Right cardiac atrium (tissue), 5 donors: ENCODE measurements at regions not wholly inside any gene's neighbourhood (a gene's known extent, or its start where the extent isn't known, plus 50 kb on each side); places are given as distances from the start of the nearest gene placed in this dataset.

ENCODE experiments used
- ATAC-seq, 2 donors: fragments of 200-7000 bp; cut with Tn5 transposase; one replicate each; pipeline versions ENCODE4 v1.8.0 to v1.9.1; 2020; ENCODE audit warnings: moderate library complexity in 2 of 2, mild to moderate bottlenecking in 1 of 2
- DNase-seq, 3 donors: peaks; one replicate each; pipeline ENCODE4 v3.0.0-alpha.2; 2020
- H3K27ac ChIP-seq: one replicate; pipeline ENCODE4 v1.5.1; 2013; ENCODE audit warnings: mild to moderate bottlenecking, low read length, control low read depth, moderate library complexity
- H3K27me3 ChIP-seq: one replicate; pipeline ENCODE4 v1.6.1; 2013; ENCODE audit not compliant: control insufficient read depth, insufficient read depth
- H3K4me1 ChIP-seq: one replicate; pipeline ENCODE4 v1.6.1; 2013; ENCODE audit warnings: low read length; ENCODE audit not compliant: control insufficient read depth, insufficient read depth
- H3K4me3 ChIP-seq: one replicate; pipeline ENCODE4 v1.5.1; 2013; ENCODE audit warnings: low read length, control low read depth
- H3K9me3 ChIP-seq: one replicate; pipeline ENCODE4 v1.6.1; 2013; ENCODE audit warnings: low read length; ENCODE audit not compliant: control insufficient read depth
- WGBS: extraction: QIAGEN DNeasy Blood & Tissue Kit; methylation state at CpG from one replicate; pipeline ENCODE4 v1.1.7; 2013; 5-methylcytosine and 5-hydroxymethylcytosine counted together
- intact Hi-C, 4 donors: fragments of 100-400 bp; cut with DNase I; formaldehyde crosslinking; loops; one replicate each; pipeline versions ENCODE4 v1.11.0 to v1.14.0; 2022 to 2023
- donor health status: healthy with polysubstance abuse.
- donor health status: DM: no; HTN: yes; CAD: no.
- donor health status: DM: no; HTN: no; CAD: no.
- donor health status: DM: no; HTN: yes; CAD: no; lungs with severe emphysema.
- donor health status: DM: yes; HTN: yes; CAD: no.

DNA sequence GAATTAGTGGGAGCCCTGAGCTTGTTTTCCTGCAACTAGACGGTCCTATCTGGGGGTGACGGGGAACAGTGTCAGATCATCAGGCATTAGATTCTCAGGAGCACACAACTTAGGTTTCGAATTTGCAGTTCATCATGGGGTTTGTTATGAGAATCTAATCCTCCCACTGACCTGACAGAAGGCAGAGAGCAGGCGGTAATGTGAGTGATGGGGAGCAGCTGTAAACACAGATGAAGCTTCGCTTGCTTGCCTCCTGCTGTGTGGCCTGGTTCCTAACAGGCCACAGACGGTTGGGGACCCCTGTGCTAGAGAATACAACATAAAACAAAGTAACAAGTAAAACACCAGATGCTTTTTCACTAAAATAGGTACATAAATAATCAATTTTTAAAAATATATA, 86.2 kb upstream of the BLTP1 start:
- no peaks in the 10 kb centered on the region for H3K4me1 ChIP-seq
- H3K9me3 ChIP-seq: no peaks in the 10 kb centered on the region
- ATAC-seq: no peak
- no peaks in the 10 kb centered on the region for H3K27me3 ChIP-seq
- no peak overlapping the region for H3K4me3 ChIP-seq
- no peak for DNase-seq
- intact Hi-C loops: no loop called here
- H3K27ac ChIP-seq: no peak overlapping the region
- 65% methylated on average over 6 of the region's 6 CpGs for WGBS

GRCh38 chr4:122065149-122065548, 87.0 kb upstream of the BLTP1 start:
- ATAC-seq: peak; percentile 67 to 70
- intact Hi-C loops: no loop called here
- 62% methylated on average over 4 of the region's 4 CpGs for WGBS
- H3K27me3 ChIP-seq: no peaks in the 10 kb centered on the region
- H3K4me1 ChIP-seq: no peaks in the 10 kb centered on the region
- no peak for DNase-seq
- H3K27ac ChIP-seq: no peak overlapping the region
- H3K4me3 ChIP-seq: no peak overlapping the region
- no peaks in the 10 kb centered on the region for H3K9me3 ChIP-seq

GRCh38 chr4:122053186-122053585, 98.9 kb upstream of the BLTP1 start:
- DNase-seq (no peak), ATAC-seq (peak; percentile 86 to 90)
- no peak overlapping the region for H3K4me3 ChIP-seq
- WGBS: 30% methylated on average over 4 of the region's 4 CpGs
- H3K27ac ChIP-seq: no peak overlapping the region
- no peaks in the 10 kb centered on the region for H3K27me3 ChIP-seq
- intact Hi-C loops: no loop called here
- no peaks in the 10 kb centered on the region for H3K9me3 ChIP-seq
- no peaks in the 10 kb centered on the region for H3K4me1 ChIP-seq

DNA sequence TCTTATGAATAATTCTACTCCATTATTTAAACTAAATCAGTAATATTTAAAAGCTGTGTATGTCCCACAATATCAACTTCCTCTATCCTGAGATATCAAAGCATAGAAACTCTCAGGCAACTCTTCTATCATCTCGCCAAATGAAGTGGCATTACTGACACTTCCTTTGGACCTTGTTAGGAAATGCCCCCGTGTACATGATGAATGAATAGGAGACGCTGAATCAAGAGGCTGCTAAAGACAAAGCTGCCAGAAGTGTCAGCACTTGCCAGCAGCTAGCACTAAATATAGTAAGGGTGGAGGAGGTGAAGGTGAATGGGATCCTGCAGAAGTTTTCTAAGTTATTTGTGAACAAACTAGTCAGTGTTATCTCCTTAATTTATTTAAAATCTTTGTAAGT, 99.5 kb upstream of the BLTP1 start:
- intact Hi-C loops: no loop called here
- no peaks in the 10 kb centered on the region for H3K4me1 ChIP-seq
- WGBS: 13% methylated on average over 3 of the region's 3 CpGs
- H3K4me3 ChIP-seq: no peak overlapping the region
- H3K9me3 ChIP-seq: no peaks in the 10 kb centered on the region
- H3K27me3 ChIP-seq: no peaks in the 10 kb centered on the region
- DNase-seq: peak; percentile 11 to 35 (median 32)
- peak; percentile 92 to 93 for ATAC-seq
- no peak overlapping the region for H3K27ac ChIP-seq

GRCh38 chr4:122050841-122051240, 99.0 kb upstream of the TRPC3 start:
- 82% methylated on average over 3 of the region's 3 CpGs for WGBS
- intact Hi-C loops: no loop called here
- DNase-seq (no peak), ATAC-seq (no peak)
- Histone ChIP-seq H3K4me3 (no peak overlapping the region), H3K4me1 (no peaks in the 10 kb centered on the region), H3K27me3 (no peaks in the 10 kb centered on the region), H3K9me3 (no peaks in the 10 kb centered on the region), H3K27ac (no peak overlapping the region)

DNA sequence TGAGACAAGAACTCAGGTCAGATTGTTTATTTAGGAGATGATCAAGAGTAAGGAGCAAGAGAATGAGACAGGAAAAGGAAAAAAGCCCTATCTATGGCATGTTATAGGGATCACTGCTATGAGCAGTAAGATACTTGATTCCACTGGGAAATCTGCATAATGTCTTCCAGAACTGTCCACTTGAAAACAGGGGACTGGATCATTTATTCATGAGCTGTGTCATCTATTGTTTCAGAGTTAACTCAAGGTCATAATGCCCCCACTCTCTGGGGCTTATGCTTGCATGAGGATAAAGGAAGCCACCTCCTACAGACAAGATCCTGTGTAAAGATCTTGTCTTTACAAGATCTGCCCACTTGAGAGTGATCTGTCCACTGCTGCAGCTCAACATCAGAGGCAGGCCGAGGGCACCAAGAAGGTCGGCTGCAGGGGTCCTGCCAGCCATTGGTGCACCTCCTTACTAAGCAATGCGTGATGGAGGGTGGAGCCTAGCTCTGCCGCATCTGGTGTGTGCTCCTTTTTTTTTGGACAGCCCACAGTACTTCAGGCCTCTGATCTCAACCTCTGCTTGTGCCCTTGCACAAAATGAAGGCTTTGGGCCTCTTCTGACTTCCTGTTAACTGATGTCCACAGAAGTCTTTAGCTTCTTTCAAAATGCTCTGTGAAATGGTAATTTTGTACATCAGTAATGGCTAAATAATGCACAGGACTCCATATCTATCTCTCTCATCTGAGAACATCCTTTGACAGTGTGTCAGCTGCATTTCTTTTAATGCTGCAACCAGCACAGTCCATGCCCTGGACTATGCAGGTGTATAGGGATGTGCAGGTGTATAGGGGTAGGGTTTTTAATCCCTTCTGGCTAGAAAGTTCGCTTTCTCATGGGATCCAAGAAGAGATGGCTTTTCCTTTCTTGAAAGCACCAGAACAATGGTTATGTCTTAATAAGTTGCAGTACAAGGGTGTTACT, 95.9 kb upstream of the TRPC3 start:
- H3K27ac ChIP-seq: no peak overlapping the region
- DNase-seq: no peak
- H3K4me3 ChIP-seq: no peak overlapping the region
- no peaks in the 10 kb centered on the region for H3K4me1 ChIP-seq
- intact Hi-C loops: no loop called here
- H3K9me3 ChIP-seq: no peaks in the 10 kb centered on the region
- H3K27me3 ChIP-seq: no peaks in the 10 kb centered on the region
- no peak for ATAC-seq
- WGBS: 86% methylated on average over 5 of the region's 5 CpGs

DNA sequence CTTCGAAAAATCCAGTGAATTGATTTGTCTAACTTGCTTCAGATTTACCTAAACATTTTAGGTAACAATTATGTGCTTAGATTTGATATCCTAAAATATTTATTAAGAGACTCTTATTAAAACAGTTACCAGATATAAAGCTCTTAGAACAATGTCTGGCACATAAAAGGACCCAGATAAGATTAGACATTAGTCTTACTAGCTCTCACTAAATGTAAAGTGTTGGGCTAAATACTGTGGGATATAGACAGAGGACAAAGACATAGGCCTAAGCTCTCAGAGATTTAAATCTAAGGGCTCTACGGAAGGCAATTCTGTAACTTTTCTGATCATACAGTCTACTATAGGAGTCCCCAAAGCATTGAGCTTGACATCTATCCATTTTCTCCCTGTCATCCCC, 94.4 kb upstream of the TRPC3 start:
- H3K4me3 ChIP-seq: no peak overlapping the region
- intact Hi-C loops: no loop called here
- 74% methylated on average over 2 of the region's 2 CpGs for WGBS
- no peaks in the 10 kb centered on the region for H3K4me1 ChIP-seq
- no peak for ATAC-seq
- H3K27me3 ChIP-seq: no peaks in the 10 kb centered on the region
- no peaks in the 10 kb centered on the region for H3K9me3 ChIP-seq
- H3K27ac ChIP-seq: no peak overlapping the region
- DNase-seq: no peak

DNA sequence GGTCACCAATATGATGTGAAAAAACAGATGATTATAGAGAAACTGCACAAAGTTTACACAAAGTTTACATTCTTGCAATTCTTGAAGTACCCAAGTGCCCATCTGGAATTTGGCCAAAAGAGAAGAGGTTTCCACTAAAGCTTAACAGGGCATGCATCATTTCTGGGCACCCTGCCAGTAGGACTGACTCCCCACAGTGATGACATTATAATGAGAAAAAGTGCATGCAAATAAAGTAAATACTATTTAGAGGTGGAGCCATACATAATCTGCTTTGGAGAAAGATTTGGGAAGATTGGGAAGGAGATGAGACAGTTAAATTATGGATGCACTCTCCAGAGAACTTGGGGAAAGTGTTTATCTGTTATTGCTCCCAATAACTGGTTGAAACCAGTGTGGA, 93.7 kb upstream of the TRPC3 start:
- Histone ChIP-seq H3K27me3 (no peaks in the 10 kb centered on the region), H3K4me3 (no peak overlapping the region), H3K9me3 (no peaks in the 10 kb centered on the region), H3K27ac (no peak overlapping the region), H3K4me1 (no peaks in the 10 kb centered on the region)
- DNase-seq: peak in 2 of 3 donors; percentile 12 to 45
- intact Hi-C loops: no loop called here
- no peak for ATAC-seq

- ATAC-seq: no peak
Observed at GRCh38 chr4:122044501-122044900, 92.6 kb upstream of the TRPC3 start.

GRCh38 chr4:122041312-122041711, 89.5 kb upstream of the TRPC3 start:
- H3K4me3 ChIP-seq: no peak overlapping the region
- H3K27ac ChIP-seq: no peak overlapping the region
- DNase-seq (peak in 2 of 3 donors; percentile 47 to 49), ATAC-seq (peak; percentile 80 to 90)
- WGBS: 48% methylated on average over 5 of the region's 5 CpGs
- no peaks in the 10 kb centered on the region for H3K4me1 ChIP-seq
- H3K9me3 ChIP-seq: no peaks in the 10 kb centered on the region
- no peaks in the 10 kb centered on the region for H3K27me3 ChIP-seq
- intact Hi-C loops: no loop called here

More at GRCh38 chr4:122044501-122044900, 92.6 kb upstream of the TRPC3 start:
- WGBS: 87% methylated on average over 1 of the region's 1 CpG
- no peaks in the 10 kb centered on the region for H3K9me3 ChIP-seq
- intact Hi-C loops: no loop called here
- no peak for DNase-seq
- no peaks in the 10 kb centered on the region for H3K4me1 ChIP-seq
- H3K4me3 ChIP-seq: no peak overlapping the region
- no peak overlapping the region for H3K27ac ChIP-seq
- H3K27me3 ChIP-seq: no peaks in the 10 kb centered on the region

GRCh38 chr4:122038896-122039295, 87.0 kb upstream of the TRPC3 start:
- no peaks in the 10 kb centered on the region for H3K4me1 ChIP-seq
- no peak overlapping the region for H3K27ac ChIP-seq
- H3K9me3 ChIP-seq: no peaks in the 10 kb centered on the region
- no peak overlapping the region for H3K4me3 ChIP-seq
- ATAC-seq (no peak), DNase-seq (no peak)
- intact Hi-C loops: no loop called here
- 27% methylated on average over 2 of the region's 2 CpGs for WGBS
- no peaks in the 10 kb centered on the region for H3K27me3 ChIP-seq
